GM23338 (cell line): ENCODE measurements at regions not wholly inside any gene's neighbourhood (a gene's known extent, or its start where the extent isn't known, plus 50 kb on each side); places are given as distances from the start of the nearest gene placed in this dataset.

Experiments
- EZH2 ChIP-seq: fragments of 200-600 bp; sonication (generic); IDR thresholded peaks from one replicate; pipeline ENCODE4 v1.8.0; 2017; ENCODE audit warnings: antibody characterized with exemption, mild to moderate bottlenecking, low read depth; ENCODE audit not compliant: unreplicated experiment
- EZH2phosphoT487 ChIP-seq: fragments of 200-600 bp; sonication (generic); IDR thresholded peaks from one replicate; pipeline ENCODE4 v1.8.1; 2018; ENCODE audit warnings: antibody characterized with exemption; ENCODE audit not compliant: unreplicated experiment
- NANOG ChIP-seq: IDR thresholded peaks from 2 replicates; pipeline ENCODE4 v1.6.1; 2016; ENCODE audit warnings: antibody characterized with exemption, borderline replicate concordance
- POLR2AphosphoS5 ChIP-seq: IDR thresholded peaks from 2 replicates; pipeline ENCODE4 v1.6.1; 2016; ENCODE audit warnings: antibody characterized with exemption, low read depth
- STAT1 ChIP-seq: IDR thresholded peaks from one replicate; pipeline ENCODE4 v1.6.1; 2016; ENCODE audit warnings: antibody characterized with exemption; ENCODE audit not compliant: unreplicated experiment
- TF ChIP-seq, protein P1 (sequence below), 2 experiments: fragments of 200-600 bp in 1 of 2; sonication (generic) in 1 of 2; conservative IDR thresholded peaks; 2 replicates each; pipeline versions ENCODE4 v1.5.1 to v1.6.1; 2016 to 2017; ENCODE audit warnings: antibody characterized with exemption in 2 of 2, low read depth in 2 of 2, mild to moderate bottlenecking in 2 of 2, moderate library complexity in 1 of 2

DNA sequence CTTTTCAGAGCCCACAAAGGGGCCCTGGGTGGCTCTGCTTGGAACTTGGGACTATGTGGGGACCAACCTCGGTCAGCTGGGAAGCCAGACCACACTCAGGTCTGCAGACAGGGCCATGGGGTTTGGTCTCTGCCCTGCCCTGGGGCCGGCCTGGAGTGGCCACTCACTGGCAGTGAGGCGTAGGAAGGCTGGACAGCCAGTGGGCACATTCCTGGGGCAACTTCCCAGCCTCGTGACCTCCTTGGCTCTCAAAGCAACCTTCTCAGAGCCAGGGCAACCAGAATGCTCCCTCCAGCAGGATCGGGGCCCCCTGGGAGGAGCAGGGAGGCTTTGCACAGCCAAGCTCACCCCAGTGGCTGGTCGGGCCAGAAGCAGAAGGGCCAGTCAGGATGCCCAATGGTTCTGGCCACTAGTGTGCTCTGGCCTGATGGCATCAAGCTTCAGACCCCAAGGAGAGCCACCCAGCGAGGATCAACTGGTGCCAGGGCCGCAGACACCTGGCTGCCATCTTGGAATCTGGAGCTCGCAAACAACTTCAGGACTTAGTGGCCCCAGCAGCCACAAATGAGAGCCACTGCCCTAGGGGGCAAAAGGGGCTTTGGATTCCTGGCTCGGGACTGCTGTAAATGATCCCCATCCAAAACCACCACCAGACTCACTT, 87.1 kb downstream of the MYEOV start:
- TF ChIP-seq, protein P1, sequence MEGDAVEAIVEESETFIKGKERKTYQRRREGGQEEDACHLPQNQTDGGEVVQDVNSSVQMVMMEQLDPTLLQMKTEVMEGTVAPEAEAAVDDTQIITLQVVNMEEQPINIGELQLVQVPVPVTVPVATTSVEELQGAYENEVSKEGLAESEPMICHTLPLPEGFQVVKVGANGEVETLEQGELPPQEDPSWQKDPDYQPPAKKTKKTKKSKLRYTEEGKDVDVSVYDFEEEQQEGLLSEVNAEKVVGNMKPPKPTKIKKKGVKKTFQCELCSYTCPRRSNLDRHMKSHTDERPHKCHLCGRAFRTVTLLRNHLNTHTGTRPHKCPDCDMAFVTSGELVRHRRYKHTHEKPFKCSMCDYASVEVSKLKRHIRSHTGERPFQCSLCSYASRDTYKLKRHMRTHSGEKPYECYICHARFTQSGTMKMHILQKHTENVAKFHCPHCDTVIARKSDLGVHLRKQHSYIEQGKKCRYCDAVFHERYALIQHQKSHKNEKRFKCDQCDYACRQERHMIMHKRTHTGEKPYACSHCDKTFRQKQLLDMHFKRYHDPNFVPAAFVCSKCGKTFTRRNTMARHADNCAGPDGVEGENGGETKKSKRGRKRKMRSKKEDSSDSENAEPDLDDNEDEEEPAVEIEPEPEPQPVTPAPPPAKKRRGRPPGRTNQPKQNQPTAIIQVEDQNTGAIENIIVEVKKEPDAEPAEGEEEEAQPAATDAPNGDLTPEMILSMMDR (conservative IDR thresholded peaks at IDR 0.05; ENCODE audit: low read depth in 2 of 2), result no peak
- no peak for TF ChIP-seq EZH2
- no peak for TF ChIP-seq POLR2AphosphoS5
- TF ChIP-seq STAT1, result no peak
- no peak for TF ChIP-seq NANOG
- no peak for TF ChIP-seq EZH2phosphoT487
